A549 (cell line): ENCODE measurements at regions not wholly inside any gene's neighbourhood (a gene's known extent, or its start where the extent isn't known, plus 50 kb on each side); places are given as distances from the start of the nearest gene placed in this dataset.

Experiments
- ATAC-seq, 2 experiments: fragments of 200-7000 bp in 1 of 2; fragments of >200 bp in 1 of 2; cut with Nextera tagmentation in 1 of 2; cut with Tn5 transposase in 1 of 2; 3 replicates each; pipeline versions ENCODE4 v1.8.0 to v1.9.1; 2018 to 2020; ENCODE audit warnings: mild to moderate bottlenecking in 1 of 2, moderate library complexity in 1 of 2
- CTCF ChIA-PET: fragments of 300-600 bp; sonication (Branson Sonifier 250); formaldehyde crosslinking; extraction: SDS; loops from one replicate; lab custom pipeline; 2021; ENCODE audit warnings: antibody characterized with exemption, inconsistent platforms; lab: Yijun Ruan, JAX
- POLR2A ChIA-PET: fragments of 350-600 bp; formaldehyde crosslinking; extraction: SDS; loops from one replicate; lab custom pipeline; 2021; ENCODE audit warnings: antibody characterized with exemption, inconsistent platforms; lab: Yijun Ruan, JAX
- DNase-seq, 2 experiments: peaks; one replicate each; pipeline versions ENCODE4 v3.0.0 to v3.0.0-alpha.2; 2011 to 2016; ENCODE audit warnings: low read depth in 1 of 2, low spot score in 1 of 2
- FAIRE-seq: peaks from 2 replicates; lab custom pipeline; 2011; peaks lifted over from hg19 to GRCh38; lab: Jason Lieb, UNC
- H3K27ac ChIP-seq, 2 experiments: fragments of >200 bp; sonication (Bioruptor Twin); formaldehyde crosslinking; 3 replicates each; pipeline ENCODE4 v1.5.1; 2016 to 2017
- H3K4me1 ChIP-seq: fragments of >200 bp; sonication (Bioruptor Twin); formaldehyde crosslinking; 3 replicates; pipeline ENCODE4 v1.6.1; 2016
- H3K4me2 ChIP-seq: fragments of >200 bp; sonication (Bioruptor Twin); formaldehyde crosslinking; 3 replicates; pipeline ENCODE4 v1.6.1; 2016
- H3K4me3 ChIP-seq: fragments of >200 bp; sonication (Bioruptor Twin); formaldehyde crosslinking; 3 replicates; pipeline ENCODE4 v1.5.1; 2016
- H3K9me3 ChIP-seq: fragments of >200 bp; sonication (Bioruptor Twin); formaldehyde crosslinking; 3 replicates; pipeline ENCODE4 v1.6.1; 2016
- CEBPB ChIP-seq, 2 experiments: fragments of >200 bp in 1 of 2; sonication (Bioruptor Twin) in 1 of 2; formaldehyde crosslinking in 1 of 2; IDR thresholded peaks; 2 replicates each; pipeline ENCODE4 v1.6.1; 2012 to 2016
- CHD4 ChIP-seq: fragments of 200-600 bp; sonication (generic); IDR thresholded peaks from 2 replicates; pipeline ENCODE4 v1.6.1; 2016; ENCODE audit warnings: antibody characterized with exemption, mild to moderate bottlenecking, borderline replicate concordance
- EHMT2 ChIP-seq: fragments of 200-600 bp; sonication (generic); IDR thresholded peaks from 2 replicates; pipeline ENCODE4 v1.6.1; 2016; ENCODE audit warnings: antibody characterized with exemption, low read depth, mild to moderate bottlenecking, moderate library complexity
- EP300 ChIP-seq, 2 experiments: fragments of >200 bp; sonication (Bioruptor Twin); formaldehyde crosslinking; IDR thresholded peaks; 2 replicates in 1 of 2; 3 replicates in 1 of 2; pipeline ENCODE4 v1.6.1; 2016 to 2017
- ESRRA ChIP-seq: fragments of 150-350 bp; IDR thresholded peaks from 2 replicates; pipeline ENCODE4 v1.6.1; 2014; ENCODE audit warnings: mild to moderate bottlenecking, low read length, borderline replicate concordance
- GATA3 ChIP-seq: IDR thresholded peaks from 2 replicates; pipeline ENCODE4 v1.6.1; 2012; ENCODE audit warnings: borderline replicate concordance
- HDAC2 ChIP-seq: fragments of 200-600 bp; sonication (generic); IDR thresholded peaks from 2 replicates; pipeline ENCODE4 v1.6.1; 2016
- HEYL ChIP-seq: fragments of 250-450 bp; sonication (Bioruptor Pico); IDR thresholded peaks from 2 replicates; pipeline ENCODE4 v1.8.0; 2021; ENCODE audit warnings: mild to moderate bottlenecking, moderate library complexity
- HOXB5 ChIP-seq: fragments of 250-450 bp; sonication (Bioruptor Pico); IDR thresholded peaks from 2 replicates; pipeline ENCODE4 v1.5.0; 2020; ENCODE audit warnings: mild to moderate bottlenecking, moderate library complexity
- MAZ ChIP-seq: fragments of 150-350 bp; IDR thresholded peaks from 2 replicates; pipeline ENCODE4 v1.6.1; 2014; ENCODE audit warnings: antibody characterized with exemption, low read depth, low read length, borderline replicate concordance
- NPAS2 ChIP-seq: fragments of 250-450 bp; sonication (Bioruptor Pico); IDR thresholded peaks from 2 replicates; pipeline ENCODE4 v1.8.0; 2022; ENCODE audit warnings: mild to moderate bottlenecking, moderate library complexity, borderline replicate concordance
- PHF8 ChIP-seq: fragments of 200-600 bp; sonication (generic); IDR thresholded peaks from 2 replicates; pipeline ENCODE4 v1.6.1; 2016; ENCODE audit warnings: low read depth, mild to moderate bottlenecking, antibody characterized with exemption, moderate library complexity, borderline replicate concordance
- RAD21 ChIP-seq, 2 experiments: fragments of >200 bp in 1 of 2; sonication (Bioruptor Twin) in 1 of 2; formaldehyde crosslinking in 1 of 2; IDR thresholded peaks in 1 of 2; conservative IDR thresholded peaks in 1 of 2; 2 replicates in 1 of 2; 3 replicates in 1 of 2; pipeline ENCODE4 v1.6.1; 2012 to 2018; ENCODE audit warnings: inconsistent platforms in 1 of 2
- SMC3 ChIP-seq: fragments of >200 bp; sonication (Bioruptor Twin); formaldehyde crosslinking; IDR thresholded peaks from 3 replicates; pipeline ENCODE4 v1.6.1; 2018; ENCODE audit warnings: inconsistent platforms
- ZC3H11A ChIP-seq: fragments of 450-650 bp; IDR thresholded peaks from 2 replicates; pipeline ENCODE4 v1.6.1; 2014; ENCODE audit warnings: antibody characterized with exemption, mild to moderate bottlenecking
- ZNF302 ChIP-seq: fragments of 250-450 bp; sonication (Bioruptor Pico); IDR thresholded peaks from 2 replicates; pipeline ENCODE4 v1.9.0; 2021; ENCODE audit warnings: inconsistent platforms, mild to moderate bottlenecking, moderate library complexity
- ZSCAN20 ChIP-seq: fragments of 250-450 bp; sonication (Bioruptor Pico); IDR thresholded peaks from 2 replicates; pipeline ENCODE4 v1.8.0; 2022; ENCODE audit warnings: mild to moderate bottlenecking, moderate library complexity
- WGBS: methylation state at CpG from one replicate; pipeline ENCODE4 v1.1.6; 2017; ENCODE audit errors: missing lambda C conversion rate; 5-methylcytosine and 5-hydroxymethylcytosine counted together
- TF ChIP-seq, protein P1 (sequence below): IDR thresholded peaks from 2 replicates; pipeline ENCODE4 v1.6.1; 2012
- TF ChIP-seq, protein P2 (sequence below): fragments of 150-350 bp; IDR thresholded peaks from 2 replicates; pipeline ENCODE4 v1.6.1; 2014; ENCODE audit warnings: low read depth, mild to moderate bottlenecking, low read length
- TF ChIP-seq, protein P3 (sequence below): IDR thresholded peaks from 2 replicates; pipeline ENCODE4 v1.6.1; 2012; ENCODE audit warnings: low read depth, borderline replicate concordance
- TF ChIP-seq, protein P4 (sequence below): fragments of >200 bp; sonication (Bioruptor Twin); formaldehyde crosslinking; IDR thresholded peaks from 3 replicates; pipeline ENCODE4 v1.6.1; 2016
- TF ChIP-seq, protein P5 (sequence below): fragments of >200 bp; sonication (Bioruptor Twin); formaldehyde crosslinking; IDR thresholded peaks from 2 replicates; pipeline ENCODE4 v1.6.1; 2016

DNA sequence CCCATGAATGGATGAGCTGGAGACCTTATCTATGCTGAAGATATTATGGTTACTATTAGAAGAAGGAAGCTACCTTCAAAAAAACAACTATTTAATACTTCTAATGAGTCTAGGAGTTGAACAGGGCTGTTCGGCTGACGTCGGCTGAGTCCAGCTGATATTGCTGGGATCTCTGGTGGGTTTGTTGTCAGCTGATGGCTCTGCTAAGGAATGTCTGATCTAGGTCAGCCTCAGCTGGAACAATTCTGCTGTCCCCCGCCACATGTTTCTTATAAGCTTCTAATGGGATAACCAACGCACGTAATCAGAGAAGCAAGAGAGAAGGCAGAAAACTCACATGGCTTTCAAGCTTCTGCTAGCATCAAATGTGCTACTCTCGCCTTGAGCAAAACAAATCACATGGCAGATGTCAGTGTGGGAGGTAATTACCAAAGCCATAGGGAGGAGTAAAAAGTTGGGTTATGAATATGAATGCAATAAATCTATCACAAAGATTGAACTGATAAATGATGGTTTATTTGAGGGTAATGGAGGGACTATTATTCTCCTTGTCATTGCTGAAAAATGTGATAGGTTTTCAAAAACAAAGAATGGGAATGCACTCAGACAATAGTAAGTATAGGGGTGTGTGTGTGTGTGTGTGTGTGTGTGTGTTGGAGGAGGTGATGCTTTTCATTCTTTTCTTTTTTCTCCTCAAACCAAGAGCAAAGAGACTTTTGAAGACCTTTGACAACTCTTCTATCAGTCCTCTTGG lies 71.5 kb downstream of the BTBD3 start (continued):
- TF ChIP-seq, protein P1, sequence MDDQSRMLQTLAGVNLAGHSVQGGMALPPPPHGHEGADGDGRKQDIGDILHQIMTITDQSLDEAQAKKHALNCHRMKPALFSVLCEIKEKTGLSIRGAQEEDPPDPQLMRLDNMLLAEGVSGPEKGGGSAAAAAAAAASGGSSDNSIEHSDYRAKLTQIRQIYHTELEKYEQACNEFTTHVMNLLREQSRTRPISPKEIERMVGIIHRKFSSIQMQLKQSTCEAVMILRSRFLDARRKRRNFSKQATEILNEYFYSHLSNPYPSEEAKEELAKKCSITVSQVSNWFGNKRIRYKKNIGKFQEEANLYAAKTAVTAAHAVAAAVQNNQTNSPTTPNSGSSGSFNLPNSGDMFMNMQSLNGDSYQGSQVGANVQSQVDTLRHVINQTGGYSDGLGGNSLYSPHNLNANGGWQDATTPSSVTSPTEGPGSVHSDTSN: no peak
- no peak for TF ChIP-seq CHD4
- TF ChIP-seq, protein P2, sequence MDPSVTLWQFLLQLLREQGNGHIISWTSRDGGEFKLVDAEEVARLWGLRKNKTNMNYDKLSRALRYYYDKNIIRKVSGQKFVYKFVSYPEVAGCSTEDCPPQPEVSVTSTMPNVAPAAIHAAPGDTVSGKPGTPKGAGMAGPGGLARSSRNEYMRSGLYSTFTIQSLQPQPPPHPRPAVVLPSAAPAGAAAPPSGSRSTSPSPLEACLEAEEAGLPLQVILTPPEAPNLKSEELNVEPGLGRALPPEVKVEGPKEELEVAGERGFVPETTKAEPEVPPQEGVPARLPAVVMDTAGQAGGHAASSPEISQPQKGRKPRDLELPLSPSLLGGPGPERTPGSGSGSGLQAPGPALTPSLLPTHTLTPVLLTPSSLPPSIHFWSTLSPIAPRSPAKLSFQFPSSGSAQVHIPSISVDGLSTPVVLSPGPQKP: no peak
- no peak for TF ChIP-seq HOXB5 (CRISPR knock-in tag)
- TF ChIP-seq ESRRA: no peak
- TF ChIP-seq GATA3: no peak

DNA sequence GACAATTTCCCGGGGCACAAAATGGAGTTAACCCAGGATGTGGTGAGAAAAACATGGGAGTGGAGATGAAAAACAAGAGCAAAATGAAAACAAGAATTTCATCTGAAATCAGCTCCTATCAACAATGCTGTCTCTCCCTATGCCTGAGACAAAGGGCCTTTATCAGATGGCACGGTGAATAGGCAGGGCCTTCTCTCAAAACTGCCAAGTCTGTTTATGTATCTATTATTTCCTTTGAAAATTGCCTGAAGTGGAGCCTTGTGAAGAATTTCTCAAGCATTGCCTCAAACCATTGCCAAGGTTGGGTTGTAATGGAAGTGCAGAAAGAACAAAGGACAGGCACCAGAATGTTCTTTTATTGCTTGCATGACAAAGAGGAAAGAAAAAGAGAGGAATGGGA lies 74.7 kb downstream of the BTBD3 start:
- ChIA-PET POLR2A (no interaction called here), CTCF (interaction anchor here (0.7 kb wide), 1 partner anchor 67 kb away, joined by 3 read pairs; no protein-coding TSS in a partner anchor)
- no peaks in the 10 kb centered on the region for H3K9me3 ChIP-seq
- TF ChIP-seq SMC3: no peak
- no peak for TF ChIP-seq ZSCAN20 (CRISPR knock-in tag)
- TF ChIP-seq, protein P3, sequence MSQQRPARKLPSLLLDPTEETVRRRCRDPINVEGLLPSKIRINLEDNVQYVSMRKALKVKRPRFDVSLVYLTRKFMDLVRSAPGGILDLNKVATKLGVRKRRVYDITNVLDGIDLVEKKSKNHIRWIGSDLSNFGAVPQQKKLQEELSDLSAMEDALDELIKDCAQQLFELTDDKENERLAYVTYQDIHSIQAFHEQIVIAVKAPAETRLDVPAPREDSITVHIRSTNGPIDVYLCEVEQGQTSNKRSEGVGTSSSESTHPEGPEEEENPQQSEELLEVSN: no peak
- DNase-seq: no peak
- no peak overlapping the region for H3K27ac ChIP-seq
- no peak overlapping the region for H3K4me2 ChIP-seq
- H3K4me3 ChIP-seq: no peak overlapping the region
- H3K4me1 ChIP-seq: no peaks in the 10 kb centered on the region
- no peak for ATAC-seq
- FAIRE-seq: no peak
- WGBS: 3% methylated on average over 2 of the region's 2 CpGs

DNA sequence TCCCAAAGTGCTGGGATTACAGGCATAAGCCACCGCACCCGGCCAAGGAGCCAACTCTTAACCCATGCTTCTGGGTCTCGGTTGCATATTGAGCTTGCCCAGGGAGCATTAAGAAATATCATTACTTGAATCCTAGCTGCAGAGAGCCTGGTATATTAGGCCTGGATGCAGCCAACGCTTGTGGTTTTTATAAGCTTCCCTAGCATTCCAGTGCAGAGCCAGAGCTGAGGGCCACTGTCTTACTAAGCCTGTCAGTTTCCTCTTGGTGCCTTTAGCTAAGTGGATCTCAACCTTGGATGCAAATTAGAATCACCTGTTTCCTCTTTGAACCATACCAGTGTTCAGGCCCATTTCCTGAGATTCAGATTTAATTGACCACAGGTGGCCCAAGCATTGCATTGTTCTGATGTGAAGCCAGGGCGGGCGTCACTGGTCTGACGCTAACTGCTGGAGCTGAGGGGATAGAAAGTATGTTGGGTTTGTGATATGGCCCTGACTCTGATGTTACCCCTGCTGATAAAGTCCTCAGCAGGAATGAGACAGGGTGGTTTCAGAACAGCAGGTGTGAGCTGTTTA lies 76.3 kb downstream of the BTBD3 start:
- ChIA-PET CTCF (interaction anchor here (0.8 kb wide), 2 partner anchors 19 to 21 kb away, joined by 3 to 4 read pairs; no protein-coding TSS in a partner anchor), POLR2A (no interaction called here)
- no peak overlapping the region for H3K4me3 ChIP-seq
- DNase-seq (no peak), FAIRE-seq (peak; percentile 65), ATAC-seq (no peak)
- no peak overlapping the region for H3K27ac ChIP-seq
- no peak overlapping the region for H3K4me2 ChIP-seq
- WGBS: 46% methylated on average over 7 of the region's 7 CpGs
- no peaks in the 10 kb centered on the region for H3K4me1 ChIP-seq
- H3K9me3 ChIP-seq: no peaks in the 10 kb centered on the region
- TF ChIP-seq, protein P4, sequence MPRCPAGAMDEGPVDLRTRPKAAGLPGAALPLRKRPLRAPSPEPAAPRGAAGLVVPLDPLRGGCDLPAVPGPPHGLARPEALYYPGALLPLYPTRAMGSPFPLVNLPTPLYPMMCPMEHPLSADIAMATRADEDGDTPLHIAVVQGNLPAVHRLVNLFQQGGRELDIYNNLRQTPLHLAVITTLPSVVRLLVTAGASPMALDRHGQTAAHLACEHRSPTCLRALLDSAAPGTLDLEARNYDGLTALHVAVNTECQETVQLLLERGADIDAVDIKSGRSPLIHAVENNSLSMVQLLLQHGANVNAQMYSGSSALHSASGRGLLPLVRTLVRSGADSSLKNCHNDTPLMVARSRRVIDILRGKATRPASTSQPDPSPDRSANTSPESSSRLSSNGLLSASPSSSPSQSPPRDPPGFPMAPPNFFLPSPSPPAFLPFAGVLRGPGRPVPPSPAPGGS: no peak
- TF ChIP-seq EP300 (IDR thresholded peaks at IDR 0.05): no peak
- TF ChIP-seq GATA3: no peak
- TF ChIP-seq EHMT2: no peak
- no peak for TF ChIP-seq NPAS2 (CRISPR knock-in tag)
- TF ChIP-seq ZNF302: no peak
- TF ChIP-seq MAZ: no peak
- no peak for TF ChIP-seq PHF8
- no peak for TF ChIP-seq CEBPB (IDR thresholded peaks at IDR 0.05)
- no peak for TF ChIP-seq SMC3
- TF ChIP-seq HDAC2: no peak
- TF ChIP-seq, protein P2: no peak
- TF ChIP-seq ZC3H11A: no peak
- TF ChIP-seq, protein P5, sequence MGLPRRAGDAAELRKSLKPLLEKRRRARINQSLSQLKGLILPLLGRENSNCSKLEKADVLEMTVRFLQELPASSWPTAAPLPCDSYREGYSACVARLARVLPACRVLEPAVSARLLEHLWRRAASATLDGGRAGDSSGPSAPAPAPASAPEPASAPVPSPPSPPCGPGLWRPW: no peak
- no peak for TF ChIP-seq RAD21 (conservative IDR thresholded peaks at IDR 0.05 in 1 of 2, IDR thresholded peaks at IDR 0.05 in 1 of 2)
- no peak for TF ChIP-seq HEYL (CRISPR knock-in tag)
- TF ChIP-seq, all 56 proteins: peak for 0
